Amniotic epithelial cell (primary cell): ENCODE measurements at regions not wholly inside any gene's neighbourhood (a gene's known extent, or its start where the extent isn't known, plus 50 kb on each side); places are given as distances from the start of the nearest gene placed in this dataset.
A peak's percentile ranks its signal among the peaks of the same experiment; 100 is the strongest.
"Not testable (repeated sequence)": the region's sequence is repeated elsewhere in the genome, so short reads cannot be mapped to it uniquely, and the experiment has no call there.

Experiments
- DNase-seq: peaks from one replicate; pipeline ENCODE4 v3.0.0-alpha.2; 2010; ENCODE audit warnings: low read depth

DNA sequence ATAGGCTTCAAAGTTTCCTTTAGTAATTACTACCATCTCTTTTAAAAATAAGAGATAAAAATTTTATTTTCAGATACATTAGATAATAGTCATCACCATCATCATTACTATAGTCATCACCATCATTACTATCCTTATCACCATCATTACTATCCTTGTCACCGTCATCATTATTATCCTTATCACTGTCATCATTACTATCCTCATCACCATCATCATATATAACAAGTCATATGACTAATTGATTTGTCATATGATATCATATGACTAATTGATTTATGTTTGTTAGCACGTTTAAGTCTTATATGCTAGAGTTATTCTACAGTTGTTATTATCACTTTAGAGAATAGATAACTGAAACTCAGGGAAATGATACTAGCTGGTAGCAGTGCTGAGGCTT lies 382.1 kb upstream of the CDH18 start:
- DNase-seq: no peak

DNA sequence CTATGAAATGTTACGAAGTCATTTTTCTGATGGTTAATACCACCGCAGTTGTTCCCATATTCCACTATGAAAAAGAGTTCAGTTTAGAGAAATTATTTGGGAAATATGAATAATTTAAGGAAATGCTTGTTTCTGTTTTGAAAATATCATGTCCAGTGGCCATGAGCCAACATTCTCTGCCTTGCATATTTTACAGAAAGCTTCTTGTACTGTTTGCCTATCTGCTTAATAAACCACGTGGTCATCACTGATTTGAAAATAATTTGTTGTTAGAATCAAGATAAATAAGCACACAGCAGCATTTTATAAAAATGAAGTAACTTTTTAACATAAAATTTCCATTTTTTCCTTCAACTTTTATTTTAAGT lies 381.5 kb upstream of the CDH18 start:
- DNase-seq: no peak

DNA sequence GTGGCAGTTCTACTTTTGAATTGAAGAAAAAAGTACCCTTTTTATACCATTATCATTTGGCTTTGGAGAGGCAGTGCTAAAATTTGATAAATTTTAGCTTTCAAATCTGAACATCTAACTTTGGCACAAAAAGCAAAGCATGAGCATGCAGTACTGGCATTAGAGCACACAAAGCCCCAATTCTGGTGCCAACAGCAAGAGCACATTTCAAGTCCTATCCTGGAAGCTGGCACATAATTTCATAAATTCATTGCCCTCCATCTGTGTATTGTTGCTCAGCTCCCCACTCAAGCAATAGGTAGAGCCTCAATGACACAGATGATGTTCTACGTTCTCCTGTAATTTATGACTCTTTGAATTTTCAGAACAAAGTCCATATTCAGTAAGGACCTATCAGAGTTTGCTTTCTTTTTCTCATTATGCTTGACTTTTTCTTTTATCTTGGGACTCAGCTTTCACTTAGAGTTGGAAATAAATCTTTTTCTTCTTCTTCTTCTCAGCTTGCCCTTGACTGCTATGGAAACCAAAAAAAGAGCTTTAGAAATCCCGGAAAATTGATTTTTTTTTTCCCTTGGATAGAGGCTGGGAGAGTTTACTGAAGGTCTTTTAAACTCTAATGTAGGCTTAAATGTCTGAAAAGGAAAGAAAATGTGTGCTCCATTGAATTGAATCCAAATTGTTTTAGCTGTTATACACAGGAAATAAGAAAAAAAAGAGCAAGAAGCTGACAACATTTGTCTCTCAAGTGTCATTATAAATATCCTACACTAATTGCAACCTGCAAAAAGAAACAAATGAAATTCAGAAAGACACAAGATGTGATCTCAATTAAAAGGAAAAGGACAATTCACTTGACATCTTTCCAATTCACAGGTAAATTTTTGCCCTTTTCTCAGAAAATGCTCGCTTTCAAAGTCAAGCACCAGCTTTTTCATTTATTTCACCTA lies 380.8 kb upstream of the CDH18 start:
- no peak for DNase-seq

DNA sequence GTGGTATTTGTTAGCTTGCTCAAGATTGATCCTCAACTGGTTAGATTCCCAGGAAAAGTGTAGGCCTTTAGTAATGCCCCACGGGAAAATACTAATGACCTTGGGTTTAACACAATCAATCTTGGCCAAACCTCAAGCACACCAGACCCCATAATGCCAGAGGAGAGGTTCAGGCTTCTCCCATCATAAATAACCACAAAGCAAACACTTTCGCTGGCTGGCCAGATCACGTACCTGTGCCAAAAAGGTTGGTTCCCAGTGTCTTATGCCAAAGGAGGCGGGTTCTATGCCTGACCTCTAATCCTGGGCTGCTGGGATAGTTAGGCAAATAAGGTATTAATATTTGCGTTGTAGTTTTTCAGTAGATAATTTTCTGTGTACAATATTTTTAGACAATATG lies 379.2 kb upstream of the CDH18 start:
- no peak for DNase-seq

DNA sequence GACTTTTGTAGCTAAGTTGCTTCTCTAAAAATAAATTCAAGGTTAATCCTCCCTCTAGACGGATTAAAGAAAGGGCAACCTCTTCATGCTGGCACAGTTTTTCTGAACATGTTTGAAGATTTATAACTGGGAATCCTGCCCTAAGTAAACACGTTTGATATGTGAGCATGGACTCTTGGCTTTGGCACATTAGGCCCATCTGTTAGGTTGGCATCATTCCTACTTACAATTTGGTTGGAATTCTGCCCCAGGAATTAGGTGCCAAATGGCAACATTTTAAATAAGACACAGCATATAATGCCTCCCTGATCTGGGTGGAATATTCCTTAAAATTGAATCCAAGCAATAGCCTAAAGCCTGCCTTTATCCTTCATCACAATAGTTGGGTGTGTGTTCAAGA lies 372.3 kb upstream of the CDH18 start:
- DNase-seq: no peak

DNA sequence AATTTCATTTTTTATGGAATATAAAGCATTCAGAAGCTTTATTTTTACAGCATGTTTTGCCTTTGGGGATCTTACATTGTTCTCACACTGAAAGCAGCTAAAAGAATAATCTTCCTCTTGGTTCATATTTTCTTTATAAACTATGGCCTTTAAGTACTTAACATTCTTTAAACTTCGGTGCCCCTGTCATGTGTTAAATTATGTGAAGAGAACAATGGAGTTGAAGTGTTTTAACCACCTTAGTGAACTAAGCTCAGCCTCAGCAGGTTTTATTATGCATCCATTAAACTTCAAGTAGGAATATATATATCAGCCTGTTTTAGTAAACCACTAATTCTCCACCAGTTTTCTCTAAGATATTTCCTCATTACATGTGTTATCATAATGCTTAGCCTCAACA lies 371.4 kb upstream of the CDH18 start:
- DNase-seq: no peak

DNA sequence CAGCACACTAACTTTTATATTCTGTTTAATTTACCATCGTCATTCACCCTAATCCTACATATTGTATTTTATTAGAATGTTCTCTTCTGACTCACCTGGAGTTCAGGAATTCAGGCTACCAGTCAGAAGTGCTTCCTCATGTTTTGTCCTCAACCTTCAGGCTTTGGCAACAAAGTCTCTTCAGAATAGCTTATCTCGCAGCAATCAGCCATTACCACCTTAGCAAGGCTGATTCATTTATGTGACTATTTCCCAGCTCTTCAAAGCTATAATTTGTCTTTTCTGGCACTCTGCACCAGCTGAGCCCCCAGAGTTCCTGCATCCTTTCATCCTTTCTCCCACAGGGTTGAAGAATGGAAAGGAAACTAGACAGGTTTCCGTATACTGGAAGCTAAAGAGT lies 365.5 kb upstream of the CDH18 start:
- no peak for DNase-seq

DNA sequence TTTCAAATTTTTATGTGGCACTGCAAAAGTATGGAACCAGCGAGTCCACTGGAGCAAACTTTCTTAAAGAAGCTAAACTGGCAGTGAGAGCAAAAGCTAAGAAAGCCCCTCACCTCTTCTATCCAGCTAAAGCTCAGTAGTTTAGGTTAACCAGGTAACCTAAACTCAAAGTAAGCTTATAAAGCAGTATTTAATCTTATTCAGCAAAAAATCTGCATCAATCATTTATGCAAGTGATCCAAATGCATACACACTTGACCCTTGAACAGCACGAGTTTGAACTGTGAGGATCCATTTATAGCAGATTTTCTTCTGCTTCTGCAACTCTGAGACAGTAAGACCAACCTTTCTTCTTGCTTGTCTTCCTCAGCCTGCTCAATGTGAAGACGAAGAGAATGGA lies 363.8 kb upstream of the CDH18 start:
- DNase-seq: no peak

DNA sequence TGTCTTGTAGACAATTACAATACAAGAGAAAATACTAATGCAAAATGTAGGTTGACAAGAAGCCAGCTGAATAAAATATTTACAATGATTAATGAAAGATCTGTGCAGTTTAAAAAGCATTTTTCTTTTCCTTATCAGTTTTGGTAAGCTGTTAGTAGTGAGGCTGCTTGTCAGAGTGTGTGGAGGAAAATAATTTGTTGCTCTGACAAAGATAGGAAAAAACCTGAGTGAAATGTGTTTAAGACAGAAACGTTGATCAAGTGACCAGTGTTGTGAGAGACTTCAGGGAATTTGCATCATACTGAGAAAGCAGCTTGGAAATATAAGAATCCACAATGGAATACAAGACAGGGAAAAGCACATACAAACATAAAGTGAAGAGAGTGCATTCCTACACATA lies 360.3 kb upstream of the CDH18 start:
- DNase-seq: no peak

DNA sequence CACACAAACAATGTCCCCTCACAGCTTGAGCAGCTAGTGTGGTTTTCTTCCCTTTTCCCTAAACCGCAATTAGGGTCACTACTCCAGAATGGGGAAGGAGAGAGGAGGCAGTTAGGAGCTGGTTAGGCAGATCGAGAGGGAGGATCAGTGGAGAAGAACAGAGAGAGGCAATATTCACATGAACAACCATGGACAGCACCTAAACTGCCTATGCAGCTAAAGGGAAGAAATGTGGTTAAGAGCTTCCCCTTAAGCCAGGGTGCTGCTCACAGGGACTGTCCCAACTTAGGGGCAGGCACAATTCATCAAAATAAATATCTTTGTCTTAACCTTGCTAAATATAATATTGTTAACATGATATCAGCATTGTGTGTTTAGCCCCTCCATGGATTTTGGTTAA lies 359.3 kb upstream of the CDH18 start:
- no peak for DNase-seq

DNA sequence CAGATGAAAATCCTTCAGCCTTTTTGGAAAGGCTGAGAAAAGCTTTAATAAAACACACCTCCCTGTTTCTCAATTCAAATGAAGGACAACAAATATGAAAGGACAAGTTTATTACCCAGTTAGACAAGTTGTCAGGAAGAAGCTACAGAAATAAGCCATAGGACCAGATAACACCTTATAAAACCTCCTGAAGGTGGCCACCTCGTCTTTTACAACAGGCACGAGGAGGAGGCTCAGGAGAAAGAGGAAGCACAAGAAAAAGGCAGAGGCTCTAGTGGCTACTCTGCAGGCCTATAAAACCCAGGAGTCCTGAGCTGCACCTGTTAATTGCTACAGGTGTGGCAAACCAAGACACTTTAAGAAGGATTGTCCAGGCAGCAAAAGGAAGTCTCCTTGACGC lies 352.1 kb upstream of the CDH18 start:
- no peak for DNase-seq

DNA sequence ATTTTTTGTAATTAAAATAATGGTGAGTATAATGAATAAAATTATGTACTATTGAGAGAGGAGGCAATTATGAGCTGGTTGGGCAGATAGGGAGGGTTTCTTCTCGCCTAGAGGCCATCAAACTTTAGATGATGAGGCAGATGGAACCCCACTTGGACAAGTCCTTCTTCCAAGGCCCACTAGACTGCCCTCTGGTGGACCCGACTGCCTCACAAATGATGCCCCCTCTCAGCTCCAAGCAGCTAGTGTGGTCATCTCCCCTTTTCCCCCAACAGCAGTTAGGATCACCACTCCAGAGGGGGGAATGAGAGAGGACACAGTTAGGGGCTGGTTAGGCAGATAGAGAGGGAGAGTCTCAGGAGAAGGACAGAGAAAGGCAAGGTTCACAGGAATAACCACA lies 348.0 kb upstream of the CDH18 start:
- DNase-seq: no peak

DNA sequence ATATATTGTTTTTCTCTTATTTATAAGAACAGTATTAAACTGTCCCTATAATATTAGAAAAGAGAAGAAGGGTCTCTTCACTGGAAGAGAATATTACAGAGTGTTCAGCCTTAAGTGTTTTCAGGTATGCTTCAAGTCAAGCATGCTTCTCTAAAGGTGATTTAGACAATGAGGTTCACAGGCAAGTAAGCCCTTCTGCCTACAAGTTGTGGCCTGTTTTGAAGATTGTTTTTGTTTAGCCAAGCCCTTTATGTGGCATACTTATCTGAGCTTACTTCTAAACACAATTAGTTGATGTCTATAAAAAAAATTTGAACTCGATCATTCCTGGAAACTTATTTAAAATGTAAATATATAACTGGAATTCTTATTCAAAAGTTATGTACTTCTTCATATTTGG lies 343.8 kb upstream of the CDH18 start:
- DNase-seq: no peak

DNA sequence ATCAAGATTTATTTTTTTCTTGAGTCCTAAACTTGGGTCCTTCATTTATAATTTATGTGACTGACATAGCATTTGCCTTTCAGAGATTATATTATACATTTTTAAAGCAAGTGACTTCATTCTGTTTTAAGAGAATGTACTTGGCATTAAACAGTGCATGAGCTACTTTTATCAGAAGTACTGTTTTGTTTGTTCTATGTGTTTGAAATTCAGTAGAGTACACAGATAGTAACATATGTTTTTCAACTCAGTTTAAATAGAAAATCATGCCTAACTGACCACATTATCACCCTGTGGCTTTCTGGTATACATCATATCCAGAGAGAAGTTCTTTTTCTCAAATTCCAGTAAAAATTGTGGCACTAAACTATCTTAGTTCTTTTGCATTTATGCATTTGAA lies 335.3 kb upstream of the CDH18 start:
- DNase-seq: peak; percentile 3

DNA sequence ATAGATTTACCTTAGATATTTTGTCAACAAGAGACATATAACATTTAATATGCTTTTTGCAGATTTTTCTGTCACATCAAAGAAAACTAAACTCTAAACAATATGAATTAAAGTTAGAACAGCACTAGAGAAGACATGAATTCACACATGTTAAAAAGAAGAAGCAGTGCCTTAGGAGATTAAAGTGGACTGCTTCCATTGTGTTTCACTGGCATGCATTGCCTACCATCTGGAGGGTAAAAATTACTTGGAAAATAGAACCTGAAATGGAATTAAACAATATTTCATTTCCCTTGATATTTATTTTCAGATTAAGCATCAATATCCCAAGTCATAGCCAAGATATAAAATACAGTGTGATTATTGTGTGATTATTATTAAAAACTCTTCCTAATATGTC lies 319.4 kb upstream of the CDH18 start:
- no peak for DNase-seq

DNA sequence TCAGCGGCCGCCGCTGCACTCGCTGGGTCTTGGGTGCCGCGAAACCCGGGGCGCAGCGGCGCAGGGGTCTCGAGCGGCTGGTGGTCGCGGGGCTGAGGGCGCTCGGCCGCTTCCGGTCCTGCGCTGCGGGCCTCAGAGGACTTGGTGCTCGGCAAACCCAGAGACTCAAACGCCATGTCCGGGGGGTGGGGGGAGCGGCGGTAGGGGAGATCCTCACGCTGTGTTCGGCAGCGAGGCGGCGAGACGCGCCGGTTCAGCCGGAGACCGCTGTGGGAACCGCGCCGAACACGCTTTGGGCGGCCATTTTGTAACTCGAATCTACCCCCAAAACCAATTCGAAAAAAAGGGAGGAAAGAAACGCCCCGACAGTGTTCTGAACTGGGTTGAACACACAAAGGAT lies 317.5 kb upstream of the CDH18 start:
- DNase-seq: no peak

DNA sequence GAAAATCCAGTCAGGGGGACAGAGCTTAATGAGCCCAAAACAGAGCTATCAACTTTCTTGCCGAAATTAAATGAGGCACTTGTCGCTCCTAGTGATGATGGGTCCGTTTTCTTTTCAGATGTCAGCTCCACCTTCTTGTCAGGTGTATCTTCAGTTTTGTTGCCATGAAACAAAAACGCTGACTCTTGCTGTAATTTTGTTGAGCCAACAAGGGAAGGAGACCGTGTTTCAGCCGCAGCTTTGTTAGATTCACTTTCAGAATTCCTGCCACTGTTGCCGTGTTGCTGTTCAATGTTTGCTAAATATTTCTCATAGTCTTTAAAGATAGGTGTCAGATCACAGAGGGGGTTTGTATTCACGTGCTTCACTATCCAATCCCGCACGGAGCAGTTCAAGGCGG lies 316.6 kb upstream of the CDH18 start:
- DNase-seq: not testable (repeated sequence)

DNA sequence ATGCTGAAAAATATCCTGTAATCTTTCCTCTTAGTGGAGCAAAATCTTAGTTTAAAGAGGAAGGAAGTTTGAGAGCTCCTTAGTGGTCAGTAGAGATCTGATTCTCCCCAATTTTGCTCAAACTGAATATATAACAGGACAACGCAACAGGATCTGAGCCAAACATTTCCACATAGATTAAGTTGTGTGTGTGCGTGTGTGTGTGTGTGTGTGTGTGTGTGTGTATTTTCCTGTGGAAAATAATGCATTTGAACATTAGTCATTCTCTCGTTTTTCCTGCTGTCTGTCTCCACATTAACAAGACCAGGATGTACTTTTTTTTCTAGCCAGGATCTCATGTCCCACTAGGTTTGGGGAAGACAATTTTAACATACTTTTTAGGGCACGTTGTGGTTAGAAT lies 312.1 kb upstream of the CDH18 start:
- DNase-seq: no peak

DNA sequence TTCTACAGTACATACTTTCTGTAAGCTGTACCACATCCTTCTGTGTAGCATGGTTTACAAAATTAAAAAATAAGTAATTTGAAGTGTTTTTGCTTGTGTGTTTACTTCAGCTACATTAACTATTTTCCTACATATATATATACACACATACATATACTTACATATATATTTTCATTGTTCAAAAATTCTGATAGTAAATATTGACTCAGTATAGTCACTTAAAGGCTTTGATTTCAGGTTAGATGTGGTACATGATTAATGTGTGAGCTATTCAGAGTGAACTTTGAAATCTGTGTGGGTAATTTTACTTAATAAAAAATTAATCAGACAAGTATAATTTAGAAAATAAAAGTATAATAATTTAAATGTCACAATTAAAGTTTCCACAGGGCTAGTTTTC lies 306.7 kb upstream of the CDH18 start:
- DNase-seq: no peak

DNA sequence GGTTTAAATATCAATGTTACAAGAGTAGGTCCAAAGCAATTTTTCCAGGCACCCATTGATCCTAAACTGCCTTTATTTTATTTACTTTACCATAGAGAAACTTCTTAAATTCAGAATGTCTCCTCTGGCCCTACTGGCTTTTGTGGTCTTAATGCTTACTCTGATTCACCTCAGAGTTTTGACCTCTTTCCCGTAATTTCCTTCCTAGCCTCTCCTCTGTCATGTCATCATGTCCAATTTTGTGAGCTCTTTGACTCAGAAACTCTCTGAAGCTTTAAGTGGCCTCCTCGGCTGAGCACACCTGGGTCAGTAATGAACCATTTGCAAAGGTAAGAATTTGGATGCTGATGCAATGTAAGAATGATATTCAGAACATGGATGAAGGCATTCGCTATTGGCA lies 303.8 kb upstream of the CDH18 start:
- no peak for DNase-seq

DNA sequence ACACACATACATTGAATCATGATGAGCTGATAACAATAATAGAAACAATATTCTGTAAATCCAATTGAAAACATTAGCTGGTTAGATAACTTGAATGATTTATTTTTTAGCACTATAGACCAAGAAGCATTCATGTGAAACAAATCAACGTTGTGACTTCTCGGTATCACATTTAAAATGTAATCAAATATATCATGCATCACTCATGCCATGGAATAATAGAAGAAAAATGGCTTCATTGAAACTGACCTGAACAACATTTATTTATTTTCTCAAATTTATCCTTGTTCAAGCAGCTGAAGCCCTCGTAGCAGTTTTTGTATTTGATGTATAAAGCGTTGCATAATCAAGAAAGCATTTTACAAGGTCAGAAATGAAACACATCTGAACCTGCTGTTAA lies 299.6 kb upstream of the CDH18 start:
- DNase-seq: no peak

DNA sequence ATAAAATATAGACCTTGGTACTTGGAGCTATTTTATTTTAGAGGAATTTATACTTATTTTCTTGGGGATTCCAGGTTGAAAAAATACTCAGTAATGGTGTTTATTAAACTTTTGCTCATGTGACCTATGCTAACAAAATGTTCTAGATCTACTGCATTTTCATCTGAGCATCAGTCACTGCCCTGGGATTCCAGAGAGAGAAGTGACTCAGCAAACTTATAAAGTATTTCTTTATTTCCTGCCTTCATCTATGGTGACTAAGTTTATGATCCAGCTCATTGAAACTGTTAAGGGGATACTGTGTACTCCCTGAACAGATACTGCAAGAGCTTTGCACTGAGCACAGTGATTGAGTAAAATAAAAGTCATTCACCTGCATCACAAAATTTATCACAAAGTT lies 298.5 kb upstream of the CDH18 start:
- DNase-seq: peak; percentile 75

DNA sequence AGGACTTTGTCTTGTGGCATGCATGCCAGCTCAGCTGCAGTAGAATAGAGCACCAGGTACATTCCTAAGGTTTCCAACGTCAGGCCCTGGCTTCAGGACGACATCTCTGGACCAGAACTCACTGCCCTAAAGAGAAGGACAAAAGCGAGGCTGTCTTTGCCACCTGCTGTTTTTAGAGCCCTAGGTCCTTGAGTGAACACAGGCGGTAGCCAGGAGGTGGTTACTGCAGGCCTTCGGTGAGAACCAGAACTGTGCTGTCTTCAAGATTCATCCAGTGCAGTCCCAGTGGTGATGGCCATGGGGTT lies 288.9 kb upstream of the CDH18 start:
- DNase-seq: no peak
